IPS DF 19.7 (cell line): ENCODE measurements at regions not wholly inside any gene's neighbourhood (a gene's known extent, or its start where the extent isn't known, plus 50 kb on each side); places are given as distances from the start of the nearest gene placed in this dataset.

ENCODE experiments used
- DNase-seq: peaks from one replicate; pipeline ENCODE4 v3.0.0-alpha.2; 2013; ENCODE audit warnings: low read depth, low spot score

GRCh38 chr1:34478515-34479076 lies 276.3 kb upstream of the GJB5 start:
- no peak for DNase-seq

GRCh38 chr1:34479731-34480130 lies 275.1 kb upstream of the GJB5 start:
- no peak for DNase-seq

GRCh38 chr1:34488080-34488708 lies 266.7 kb upstream of the GJB5 start:
- no peak for DNase-seq

GRCh38 chr1:34500451-34500850 lies 254.4 kb upstream of the GJB5 start:
- DNase-seq = no peak

- no peak for DNase-seq
These were observed 243.0 kb upstream of the GJB5 start for GRCh38 chr1:34511802-34512201.

GRCh38 chr1:34518146-34518699 lies 236.6 kb upstream of the GJB5 start:
- no peak for DNase-seq

- DNase-seq = no peak
These were observed 234.7 kb upstream of the GJB5 start for GRCh38 chr1:34520111-34520510.

GRCh38 chr1:34524783-34525182 lies 230.1 kb upstream of the GJB5 start:
- DNase-seq = no peak

- DNase-seq = no peak
These were observed 224.7 kb upstream of the GJB5 start for GRCh38 chr1:34529935-34530859.

GRCh38 chr1:34532113-34532512 lies 222.7 kb upstream of the GJB5 start:
- DNase-seq = no peak

GRCh38 chr1:34538481-34538880 lies 216.4 kb upstream of the GJB5 start:
- DNase-seq = no peak

GRCh38 chr1:34547046-34547674 lies 207.7 kb upstream of the GJB5 start:
- peak; percentile 70 for DNase-seq

- peak; percentile 2 for DNase-seq
These were observed 205.6 kb upstream of the GJB5 start for GRCh38 chr1:34549199-34549598.

GRCh38 chr1:34578306-34578705 lies 176.5 kb upstream of the GJB5 start:
- no peak for DNase-seq

GRCh38 chr1:34582356-34582755 lies 172.5 kb upstream of the GJB5 start:
- no peak for DNase-seq

- DNase-seq = no peak
These were observed 167.1 kb upstream of the GJB5 start for GRCh38 chr1:34587761-34588160.

GRCh38 chr1:34590211-34590623 lies 164.6 kb upstream of the GJB5 start:
- peak; percentile 80 for DNase-seq

- DNase-seq = no peak
These were observed 162.9 kb upstream of the GJB5 start for GRCh38 chr1:34591751-34592629.

- peak; percentile 40 for DNase-seq
These were observed 156.9 kb upstream of the GJB5 start for GRCh38 chr1:34597877-34598514.

- DNase-seq = no peak
These were observed 151.9 kb upstream of the GJB5 start for GRCh38 chr1:34602907-34603306.
